Osteocyte (in vitro differentiated cells): ENCODE measurements at regions not wholly inside any gene's neighbourhood (a gene's known extent, or its start where the extent isn't known, plus 50 kb on each side); places are given as distances from the start of the nearest gene placed in this dataset.

Experiments
- DNase-seq: peaks from one replicate; pipeline ENCODE4 v3.0.0; 2021; ENCODE audit warnings: mixed read lengths; ENCODE audit not compliant: unreplicated experiment; ENCODE audit errors: extremely low spot score
- H3K27ac Mint-ChIP-seq: one replicate; pipeline ENCODE4 v1.8.0; 2021; ENCODE audit warnings: mild to moderate bottlenecking, mixed read lengths; ENCODE audit not compliant: unreplicated experiment
- H3K27me3 Mint-ChIP-seq: one replicate; pipeline ENCODE4 v1.8.0; 2021; ENCODE audit warnings: mixed read lengths; ENCODE audit not compliant: unreplicated experiment
- H3K36me3 Mint-ChIP-seq: one replicate; pipeline ENCODE4 v1.8.0; 2021; ENCODE audit warnings: mixed read lengths; ENCODE audit not compliant: unreplicated experiment
- H3K4me1 Mint-ChIP-seq: one replicate; pipeline ENCODE4 v1.8.0; 2021; ENCODE audit warnings: mixed read lengths; ENCODE audit not compliant: unreplicated experiment
- H3K4me3 Mint-ChIP-seq: one replicate; pipeline ENCODE4 v1.8.0; 2021; ENCODE audit warnings: mild to moderate bottlenecking, moderate library complexity, mixed read lengths; ENCODE audit not compliant: unreplicated experiment
- H3K9me3 Mint-ChIP-seq: one replicate; pipeline ENCODE4 v1.8.0; 2021; ENCODE audit warnings: mixed read lengths; ENCODE audit not compliant: unreplicated experiment
- TF ChIP-seq, protein P1 (sequence below): fragments of 200-600 bp; sonication (generic); IDR thresholded peaks from 2 replicates; pipeline ENCODE4 v1.5.0; 2021; ENCODE audit warnings: antibody characterized with exemption, mild to moderate bottlenecking, moderate library complexity

DNA sequence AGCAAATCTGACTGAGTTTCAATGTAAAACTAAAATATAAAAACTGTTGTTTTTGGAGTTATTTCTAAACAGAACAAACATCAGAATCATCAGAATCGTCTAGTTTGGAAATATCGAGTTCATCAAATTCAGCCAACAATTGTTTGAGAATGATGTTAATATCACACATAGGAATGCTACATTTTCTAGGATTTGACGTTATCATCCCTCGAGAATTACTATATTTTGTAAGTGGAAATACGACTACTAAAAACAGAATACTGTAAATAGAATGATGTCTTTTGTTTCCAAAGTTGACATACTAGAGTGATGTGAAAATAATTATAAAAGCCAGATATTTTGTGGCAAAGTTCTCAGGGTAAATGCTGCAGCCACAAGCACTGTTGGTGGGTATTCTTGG lies 805.9 kb downstream of the TLE1 start:
- Mint-ChIP-seq H3K9me3 (no peaks in the 10 kb centered on the region), H3K4me1 (no peaks in the 10 kb centered on the region), H3K4me3 (no peak overlapping the region), H3K27ac (no peak overlapping the region), H3K27me3 (no peaks in the 10 kb centered on the region), H3K36me3 (peaks cover 3% of the 10 kb centered on the region)
- no peak for DNase-seq
- TF ChIP-seq, protein P1, sequence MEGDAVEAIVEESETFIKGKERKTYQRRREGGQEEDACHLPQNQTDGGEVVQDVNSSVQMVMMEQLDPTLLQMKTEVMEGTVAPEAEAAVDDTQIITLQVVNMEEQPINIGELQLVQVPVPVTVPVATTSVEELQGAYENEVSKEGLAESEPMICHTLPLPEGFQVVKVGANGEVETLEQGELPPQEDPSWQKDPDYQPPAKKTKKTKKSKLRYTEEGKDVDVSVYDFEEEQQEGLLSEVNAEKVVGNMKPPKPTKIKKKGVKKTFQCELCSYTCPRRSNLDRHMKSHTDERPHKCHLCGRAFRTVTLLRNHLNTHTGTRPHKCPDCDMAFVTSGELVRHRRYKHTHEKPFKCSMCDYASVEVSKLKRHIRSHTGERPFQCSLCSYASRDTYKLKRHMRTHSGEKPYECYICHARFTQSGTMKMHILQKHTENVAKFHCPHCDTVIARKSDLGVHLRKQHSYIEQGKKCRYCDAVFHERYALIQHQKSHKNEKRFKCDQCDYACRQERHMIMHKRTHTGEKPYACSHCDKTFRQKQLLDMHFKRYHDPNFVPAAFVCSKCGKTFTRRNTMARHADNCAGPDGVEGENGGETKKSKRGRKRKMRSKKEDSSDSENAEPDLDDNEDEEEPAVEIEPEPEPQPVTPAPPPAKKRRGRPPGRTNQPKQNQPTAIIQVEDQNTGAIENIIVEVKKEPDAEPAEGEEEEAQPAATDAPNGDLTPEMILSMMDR = no peak

DNA sequence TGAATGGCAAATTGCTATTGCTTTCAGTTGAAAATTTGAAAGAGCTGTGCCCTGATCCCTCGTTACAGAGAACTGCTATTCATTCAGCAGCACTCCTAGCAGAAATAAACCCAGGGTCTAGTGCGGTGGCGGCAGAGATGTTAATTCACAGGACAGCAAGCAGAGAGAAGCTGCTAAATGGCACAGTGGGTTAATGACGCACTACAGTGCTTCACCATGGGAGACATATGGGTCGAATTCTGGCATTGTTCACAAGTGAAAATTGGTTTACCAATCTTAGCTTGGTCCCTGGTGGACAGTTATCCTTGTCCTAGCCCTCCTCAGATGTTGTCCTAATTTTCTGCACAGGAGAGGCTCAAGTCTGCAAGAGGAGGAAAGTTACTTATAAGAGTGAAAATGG lies 807.4 kb downstream of the TLE1 start:
- H3K27ac Mint-ChIP-seq = no peak overlapping the region
- DNase-seq = no peak
- H3K36me3 Mint-ChIP-seq = peaks cover 3% of the 10 kb centered on the region
- H3K9me3 Mint-ChIP-seq = no peaks in the 10 kb centered on the region
- H3K4me1 Mint-ChIP-seq = no peaks in the 10 kb centered on the region
- no peaks in the 10 kb centered on the region for H3K27me3 Mint-ChIP-seq
- no peak overlapping the region for H3K4me3 Mint-ChIP-seq
- TF ChIP-seq, protein P1 = no peak

- no peaks in the 10 kb centered on the region for H3K27me3 Mint-ChIP-seq
- no peak overlapping the region for H3K27ac Mint-ChIP-seq
- no peak for DNase-seq
- H3K4me1 Mint-ChIP-seq = no peaks in the 10 kb centered on the region
- TF ChIP-seq, protein P1 = no peak
- H3K36me3 Mint-ChIP-seq = peaks cover 3% of the 10 kb centered on the region
- H3K9me3 Mint-ChIP-seq = no peaks in the 10 kb centered on the region
- no peak overlapping the region for H3K4me3 Mint-ChIP-seq
These were observed 808.0 kb downstream of the TLE1 start for GRCh38 chr9:80881320-80881719.

DNA sequence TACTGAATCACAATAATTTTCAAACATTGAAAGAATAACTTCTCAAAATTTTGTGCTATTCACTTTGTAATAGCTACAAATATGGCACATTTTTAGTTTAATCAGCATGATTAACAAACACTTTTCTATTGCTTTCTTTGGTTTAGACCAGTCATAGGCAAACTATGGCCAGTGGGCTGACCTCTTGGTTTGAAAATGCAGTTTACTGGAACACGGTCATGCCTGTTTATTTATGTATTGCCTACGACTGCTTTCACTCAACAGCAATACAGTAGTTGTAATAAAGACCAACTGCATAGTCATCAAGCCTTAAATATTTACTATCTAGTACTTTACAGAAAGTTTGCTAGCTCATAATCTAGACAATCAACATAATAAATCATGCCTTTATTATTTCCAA lies 810.8 kb downstream of the TLE1 start:
- peaks cover 2% of the 10 kb centered on the region for H3K36me3 Mint-ChIP-seq
- no peak overlapping the region for H3K4me3 Mint-ChIP-seq
- TF ChIP-seq, protein P1 = no peak
- H3K9me3 Mint-ChIP-seq = no peaks in the 10 kb centered on the region
- DNase-seq = no peak
- no peak overlapping the region for H3K27ac Mint-ChIP-seq
- no peaks in the 10 kb centered on the region for H3K27me3 Mint-ChIP-seq
- peaks cover 12% of the 10 kb centered on the region for H3K4me1 Mint-ChIP-seq

GRCh38 chr9:80875947-80876346 lies 813.4 kb downstream of the TLE1 start:
- TF ChIP-seq, protein P1 = no peak
- DNase-seq = no peak

More at GRCh38 chr9:80875947-80876346, 813.4 kb downstream of the TLE1 start:
- Mint-ChIP-seq H3K4me1 (peaks cover 20% of the 10 kb centered on the region), H3K36me3 (no peaks in the 10 kb centered on the region), H3K27me3 (no peaks in the 10 kb centered on the region), H3K9me3 (no peaks in the 10 kb centered on the region), H3K27ac (no peak overlapping the region), H3K4me3 (no peak overlapping the region)
